OCI-LY3 (cell line): ENCODE measurements at regions not wholly inside any gene's neighbourhood (a gene's known extent, or its start where the extent isn't known, plus 50 kb on each side); places are given as distances from the start of the nearest gene placed in this dataset.

Experiments
- H2AFZ ChIP-seq: fragments of 200-600, 300-600 bp; shearing (Covaris generic); 2 replicates; pipeline ENCODE4 v1.6.0; 2014; ENCODE audit warnings: antibody characterized with exemption, low read depth, low read length
- H3K27ac ChIP-seq: fragments of 200-600, 300-600 bp; sonication (generic); 2 replicates; pipeline ENCODE4 v1.5.1; 2014; ENCODE audit warnings: mild to moderate bottlenecking, low read length, moderate library complexity, mixed read lengths
- H3K27me3 ChIP-seq: fragments of 200-600, 300-600 bp; sonication (generic); 2 replicates; pipeline ENCODE4 v1.6.1; 2014; ENCODE audit warnings: low read depth, low read length, mixed read lengths
- H3K36me3 ChIP-seq: fragments of 200-600, 300-600 bp; sonication (generic); replicated peaks from 2 replicates; pipeline ENCODE3; 2014; ENCODE audit warnings: low read depth, low read length, mixed read lengths
- H3K4me1 ChIP-seq: fragments of 300-600, 200-600 bp; sonication (generic); 2 replicates; pipeline ENCODE4 v1.6.1; 2014; ENCODE audit warnings: low read length, mixed read lengths
- H3K4me2 ChIP-seq: fragments of 200-600, 300-600 bp; sonication (generic); 2 replicates; pipeline ENCODE4 v1.6.1; 2014; ENCODE audit warnings: low read length, mixed read lengths
- H3K4me3 ChIP-seq: fragments of 300-600, 200-600 bp; sonication (generic); 2 replicates; pipeline ENCODE4 v1.5.1; 2014; ENCODE audit warnings: antibody characterized with exemption, mild to moderate bottlenecking, low read length, moderate library complexity
- H3K79me2 ChIP-seq: fragments of 300-600, 200-600 bp; shearing (Covaris generic); 2 replicates; pipeline ENCODE4 v1.6.1; 2014; ENCODE audit warnings: mild to moderate bottlenecking, low read length, mixed read lengths
- H3K9ac ChIP-seq: fragments of 300-600, 200-600 bp; shearing (Covaris generic); 2 replicates; pipeline ENCODE4 v1.6.0; 2014; ENCODE audit warnings: mild to moderate bottlenecking, low read length, moderate library complexity
- H3K9me3 ChIP-seq: fragments of 200-600, 300-600 bp; shearing (Covaris generic); 2 replicates; pipeline ENCODE4 v1.6.1; 2014; ENCODE audit warnings: low read length, mixed read lengths; ENCODE audit not compliant: insufficient read depth
- H4K20me1 ChIP-seq: fragments of 200-600, 300-600 bp; sonication (generic); 2 replicates; pipeline ENCODE4 v1.6.1; 2016; ENCODE audit warnings: low read length, mixed read lengths; ENCODE audit not compliant: insufficient read depth
- CTCF ChIP-seq: fragments of 200-600, 300-600 bp; sonication (generic); IDR thresholded peaks from 2 replicates; pipeline ENCODE4 v1.5.1; 2014; ENCODE audit warnings: antibody characterized with exemption, low read length, low read depth
- EZH2phosphoT487 ChIP-seq: fragments of 200-600 bp; shearing (Covaris generic); IDR thresholded peaks from 2 replicates; pipeline ENCODE4 v1.6.1; 2018; ENCODE audit warnings: antibody characterized with exemption, mixed run types, low read depth

GRCh38 chr12:28936221-28936620 lies 212.9 kb upstream of the FAR2 start:
- H3K9ac ChIP-seq: no peak overlapping the region
- TF ChIP-seq CTCF (no peak), EZH2phosphoT487 (no peak)
- no peak overlapping the region for H3K27ac ChIP-seq
- H3K36me3 ChIP-seq: no peaks in the 10 kb centered on the region
- H3K4me2 ChIP-seq: no peak overlapping the region
- peaks cover 9% of the 10 kb centered on the region for H3K4me1 ChIP-seq
- no peaks in the 10 kb centered on the region for H3K79me2 ChIP-seq
- H3K4me3 ChIP-seq: no peak overlapping the region
- no peaks in the 10 kb centered on the region for H3K9me3 ChIP-seq
- no peaks in the 10 kb centered on the region for H3K27me3 ChIP-seq
- no peaks in the 10 kb centered on the region for H4K20me1 ChIP-seq
- no peak overlapping the region for H2AFZ ChIP-seq

GRCh38 chr12:28936711-28937110 lies 212.4 kb upstream of the FAR2 start:
- peaks cover 9% of the 10 kb centered on the region for H3K4me1 ChIP-seq
- no peaks in the 10 kb centered on the region for H3K27me3 ChIP-seq
- H3K27ac ChIP-seq: no peak overlapping the region
- TF ChIP-seq CTCF: no peak
- TF ChIP-seq EZH2phosphoT487: no peak
- H3K36me3 ChIP-seq: no peaks in the 10 kb centered on the region
- H2AFZ ChIP-seq: no peak overlapping the region
- no peaks in the 10 kb centered on the region for H4K20me1 ChIP-seq
- H3K79me2 ChIP-seq: no peaks in the 10 kb centered on the region
- no peak overlapping the region for H3K4me2 ChIP-seq
- H3K9ac ChIP-seq: no peak overlapping the region
- H3K9me3 ChIP-seq: no peaks in the 10 kb centered on the region
- H3K4me3 ChIP-seq: no peak overlapping the region

- Histone ChIP-seq H3K4me2 (no peak overlapping the region), H3K9me3 (no peaks in the 10 kb centered on the region), H3K9ac (no peak overlapping the region), H3K27ac (no peak overlapping the region), H3K27me3 (no peaks in the 10 kb centered on the region), H3K79me2 (no peaks in the 10 kb centered on the region), H3K4me3 (no peak overlapping the region), H3K36me3 (no peaks in the 10 kb centered on the region), H2AFZ (no peak overlapping the region), H3K4me1 (peaks cover 9% of the 10 kb centered on the region), H4K20me1 (no peaks in the 10 kb centered on the region)
- TF ChIP-seq CTCF (no peak), EZH2phosphoT487 (no peak)
Measured at GRCh38 chr12:28937196-28937595, 211.9 kb upstream of the FAR2 start.

GRCh38 chr12:28938056-28938455 lies 211.0 kb upstream of the FAR2 start:
- TF ChIP-seq EZH2phosphoT487 (no peak), CTCF (no peak)
- Histone ChIP-seq H3K4me3 (no peak overlapping the region), H3K4me1 (peaks cover 9% of the 10 kb centered on the region), H3K4me2 (no peak overlapping the region), H3K27ac (no peak overlapping the region), H3K27me3 (no peaks in the 10 kb centered on the region), H3K9me3 (no peaks in the 10 kb centered on the region), H3K79me2 (no peaks in the 10 kb centered on the region), H3K9ac (no peak overlapping the region), H4K20me1 (no peaks in the 10 kb centered on the region), H2AFZ (no peak overlapping the region), H3K36me3 (no peaks in the 10 kb centered on the region)
